ENCODE measurements at regions not wholly inside any gene's neighbourhood (a gene's known extent, or its start where the extent isn't known, plus 50 kb on each side); places are given as distances from the start of the nearest gene placed in this dataset.

GRCh38 chr18:51363384-51363783, 165.9 kb upstream of the MEX3C start:
- Histone ChIP-seq H3K4me1 (ENCODE audit: insufficient read depth, low read length) (peaks cover 7% of the 10 kb centered on the region; the same call in 1 of the 2 replicates), H3K9me3 (ENCODE audit: insufficient read depth, low read depth, low read length) (no peaks in the 10 kb centered on the region)
- WGBS, result 92% methylated on average over 1 of the region's 1 CpG

GRCh38 chr18:51370996-51371395, 173.5 kb upstream of the MEX3C start:
- H3K27ac ChIP-seq (ENCODE audit: low read depth, low read length), result no peak overlapping the region
- H3K4me3 ChIP-seq (ENCODE audit: low read length), result no peak overlapping the region
- no peak overlapping the region for H3K9ac ChIP-seq (ENCODE audit: low read depth, low read length)
- no peaks in the 10 kb centered on the region for H3K36me3 ChIP-seq (ENCODE audit: insufficient read depth, low read length)
- 94% methylated on average over 3 of the region's 3 CpGs for WGBS
- H3K4me1 ChIP-seq (ENCODE audit: insufficient read depth, low read length), result no peaks in the 10 kb centered on the region
- no peaks in the 10 kb centered on the region for H3K27me3 ChIP-seq (ENCODE audit: insufficient read depth, low read length)
- no peaks in the 10 kb centered on the region for H3K9me3 ChIP-seq (ENCODE audit: insufficient read depth, low read depth, low read length)

More at GRCh38 chr18:51363384-51363783, 165.9 kb upstream of the MEX3C start:
- no peak overlapping the region for H3K4me3 ChIP-seq (ENCODE audit: low read length)
- no peak overlapping the region for H3K9ac ChIP-seq (ENCODE audit: low read depth, low read length)
- no peaks in the 10 kb centered on the region for H3K36me3 ChIP-seq (ENCODE audit: insufficient read depth, low read length)
- H3K27me3 ChIP-seq (ENCODE audit: insufficient read depth, low read length), result no peaks in the 10 kb centered on the region
- H3K27ac ChIP-seq (ENCODE audit: low read depth, low read length), result no peak overlapping the region

- Histone ChIP-seq H3K9ac (ENCODE audit: low read depth, low read length) (no peak overlapping the region), H3K36me3 (ENCODE audit: insufficient read depth, low read length) (no peaks in the 10 kb centered on the region), H3K4me1 (ENCODE audit: insufficient read depth, low read length) (no peaks in the 10 kb centered on the region), H3K9me3 (ENCODE audit: insufficient read depth, low read depth, low read length) (no peaks in the 10 kb centered on the region), H3K4me3 (ENCODE audit: low read length) (no peak overlapping the region), H3K27ac (ENCODE audit: low read depth, low read length) (no peak overlapping the region), H3K27me3 (ENCODE audit: insufficient read depth, low read length) (no peaks in the 10 kb centered on the region)
- WGBS, result 100% methylated on average over 1 of the region's 1 CpG
Measured at GRCh38 chr18:51371929-51372328, 174.4 kb upstream of the MEX3C start.

DNA sequence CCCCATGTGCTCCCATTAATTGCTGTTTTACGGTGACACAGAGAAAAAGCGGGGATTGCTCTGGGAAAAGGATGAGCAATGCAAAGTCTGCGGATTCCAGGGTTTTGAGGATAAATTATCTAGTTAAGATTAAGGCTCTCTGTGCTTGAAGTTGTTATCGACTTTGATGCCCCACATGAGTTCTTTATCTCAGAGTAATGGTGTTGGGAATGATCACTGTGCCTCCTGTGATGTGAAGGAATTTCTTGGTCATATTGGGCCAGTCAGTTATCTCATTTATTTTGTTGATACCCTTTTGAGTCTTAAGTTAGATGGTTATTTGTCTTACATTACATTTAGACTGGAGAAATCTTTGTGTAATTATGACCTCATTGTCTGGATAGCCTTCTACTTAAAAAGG, 184.6 kb upstream of the MEX3C start:
- WGBS, result 86% methylated on average over 4 of the region's 4 CpGs
- H3K9me3 ChIP-seq (ENCODE audit: insufficient read depth, low read depth, low read length), result no peaks in the 10 kb centered on the region
- no peak overlapping the region for H3K27ac ChIP-seq (ENCODE audit: low read depth, low read length)
- H3K9ac ChIP-seq (ENCODE audit: low read depth, low read length), result no peak overlapping the region
- H3K36me3 ChIP-seq (ENCODE audit: insufficient read depth, low read length), result no peaks in the 10 kb centered on the region
- no peak overlapping the region for H3K4me3 ChIP-seq (ENCODE audit: low read length)
- H3K27me3 ChIP-seq (ENCODE audit: insufficient read depth, low read length), result no peaks in the 10 kb centered on the region
- H3K4me1 ChIP-seq (ENCODE audit: insufficient read depth, low read length), result no peaks in the 10 kb centered on the region

DNA sequence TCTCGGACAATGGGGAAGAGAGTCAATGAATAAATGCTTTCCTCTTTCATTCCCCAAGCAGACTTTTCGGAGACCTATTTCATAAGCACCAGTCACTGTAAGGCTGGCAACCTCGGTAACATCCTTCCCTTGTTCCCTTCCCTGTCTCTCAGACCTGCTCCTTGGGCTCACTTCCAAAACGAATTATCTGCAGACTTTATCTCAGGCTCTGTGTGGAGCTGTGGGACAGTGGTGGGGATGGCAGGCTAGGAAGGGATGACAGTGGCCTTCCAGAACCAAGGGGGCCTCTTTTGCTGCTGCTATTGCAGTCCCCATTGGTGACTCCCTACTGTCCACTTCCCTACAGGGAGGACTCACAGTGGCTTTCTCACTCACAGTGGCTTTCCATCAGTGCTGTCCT, 185.6 kb upstream of the MEX3C start:
- WGBS, result 92% methylated on average over 4 of the region's 4 CpGs
- Histone ChIP-seq H3K36me3 (ENCODE audit: insufficient read depth, low read length) (no peaks in the 10 kb centered on the region), H3K9me3 (ENCODE audit: insufficient read depth, low read depth, low read length) (no peaks in the 10 kb centered on the region), H3K4me3 (ENCODE audit: low read length) (no peak overlapping the region), H3K9ac (ENCODE audit: low read depth, low read length) (no peak overlapping the region), H3K4me1 (ENCODE audit: insufficient read depth, low read length) (no peaks in the 10 kb centered on the region), H3K27me3 (ENCODE audit: insufficient read depth, low read length) (no peaks in the 10 kb centered on the region), H3K27ac (ENCODE audit: low read depth, low read length) (no peak overlapping the region)

- Histone ChIP-seq H3K9ac (ENCODE audit: low read depth, low read length) (no peak overlapping the region), H3K9me3 (ENCODE audit: insufficient read depth, low read depth, low read length) (no peaks in the 10 kb centered on the region), H3K27ac (ENCODE audit: low read depth, low read length) (no peak overlapping the region), H3K4me3 (ENCODE audit: low read length) (no peak overlapping the region), H3K4me1 (ENCODE audit: insufficient read depth, low read length) (no peaks in the 10 kb centered on the region), H3K36me3 (ENCODE audit: insufficient read depth, low read length) (no peaks in the 10 kb centered on the region), H3K27me3 (ENCODE audit: insufficient read depth, low read length) (no peaks in the 10 kb centered on the region)
- WGBS, result 94% methylated on average over 1 of the region's 1 CpG
Measured at GRCh38 chr18:51383711-51384110, 186.2 kb upstream of the MEX3C start.

- Histone ChIP-seq H3K4me1 (ENCODE audit: insufficient read depth, low read length) (no peaks in the 10 kb centered on the region), H3K9ac (ENCODE audit: low read depth, low read length) (no peak overlapping the region), H3K36me3 (ENCODE audit: insufficient read depth, low read length) (no peaks in the 10 kb centered on the region), H3K27me3 (ENCODE audit: insufficient read depth, low read length) (no peaks in the 10 kb centered on the region), H3K27ac (ENCODE audit: low read depth, low read length) (no peak overlapping the region), H3K9me3 (ENCODE audit: insufficient read depth, low read depth, low read length) (0 out of 2 replicates have a peak, but pooled peaks cover 5% of the 10 kb centered on the region), H3K4me3 (ENCODE audit: low read length) (no peak overlapping the region)
- 92% methylated on average over 2 of the region's 2 CpGs for WGBS
Measured at GRCh38 chr18:51385270-51385669, 187.8 kb upstream of the MEX3C start.

DNA sequence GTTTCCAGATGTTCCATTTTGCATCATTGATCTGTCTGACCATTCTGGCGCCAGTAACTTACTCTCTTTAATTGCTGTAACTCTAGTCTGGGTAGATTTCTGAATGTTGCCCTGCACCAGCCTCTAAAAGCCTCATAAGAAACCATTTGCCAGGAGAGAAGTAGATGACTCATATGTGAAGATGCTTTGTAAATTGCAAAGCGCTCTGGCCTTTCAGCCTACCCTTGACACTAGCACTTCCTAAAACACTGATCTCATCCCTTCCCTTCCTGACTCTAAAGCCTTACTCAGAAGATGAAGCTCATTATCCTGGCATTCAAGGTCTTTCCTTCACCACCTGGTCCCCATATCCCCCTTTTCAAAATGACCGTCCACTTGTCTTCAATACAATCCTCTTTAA, 193.2 kb upstream of the MEX3C start:
- Histone ChIP-seq H3K9me3 (ENCODE audit: insufficient read depth, low read depth, low read length) (0 out of 2 replicates have a peak, but pooled peaks cover 5% of the 10 kb centered on the region), H3K27me3 (ENCODE audit: insufficient read depth, low read length) (no peaks in the 10 kb centered on the region), H3K27ac (ENCODE audit: low read depth, low read length) (no peak overlapping the region), H3K4me1 (ENCODE audit: insufficient read depth, low read length) (no peaks in the 10 kb centered on the region), H3K36me3 (ENCODE audit: insufficient read depth, low read length) (no peaks in the 10 kb centered on the region), H3K9ac (ENCODE audit: low read depth, low read length) (no peak overlapping the region), H3K4me3 (ENCODE audit: low read length) (no peak overlapping the region)
- 79% methylated on average over 3 of the region's 3 CpGs for WGBS

- H3K27me3 ChIP-seq (ENCODE audit: insufficient read depth, low read length), result no peaks in the 10 kb centered on the region
- H3K27ac ChIP-seq (ENCODE audit: low read depth, low read length), result no peak overlapping the region
- H3K36me3 ChIP-seq (ENCODE audit: insufficient read depth, low read length), result no peaks in the 10 kb centered on the region
- no peaks in the 10 kb centered on the region for H3K4me1 ChIP-seq (ENCODE audit: insufficient read depth, low read length)
- 0 out of 2 replicates have a peak, but pooled peaks cover 5% of the 10 kb centered on the region for H3K9me3 ChIP-seq (ENCODE audit: insufficient read depth, low read depth, low read length)
- WGBS, result 94% methylated on average over 1 of the region's 1 CpG
- no peak overlapping the region for H3K9ac ChIP-seq (ENCODE audit: low read depth, low read length)
- no peak overlapping the region for H3K4me3 ChIP-seq (ENCODE audit: low read length)
Measured at GRCh38 chr18:51391215-51391614, 193.7 kb upstream of the MEX3C start.

- Histone ChIP-seq H3K4me3 (ENCODE audit: low read length) (no peak overlapping the region), H3K9ac (ENCODE audit: low read depth, low read length) (no peak overlapping the region), H3K27me3 (ENCODE audit: insufficient read depth, low read length) (no peaks in the 10 kb centered on the region), H3K4me1 (ENCODE audit: insufficient read depth, low read length) (no peaks in the 10 kb centered on the region), H3K9me3 (ENCODE audit: insufficient read depth, low read depth, low read length) (0 out of 2 replicates have a peak, but pooled peaks cover 5% of the 10 kb centered on the region), H3K36me3 (ENCODE audit: insufficient read depth, low read length) (no peaks in the 10 kb centered on the region), H3K27ac (ENCODE audit: low read depth, low read length) (no peak overlapping the region)
- 84% methylated on average over 5 of the region's 5 CpGs for WGBS
Measured at GRCh38 chr18:51391731-51392130, 194.2 kb upstream of the MEX3C start.

- 89% methylated on average over 4 of the region's 4 CpGs for WGBS
- no peaks in the 10 kb centered on the region for H3K36me3 ChIP-seq (ENCODE audit: insufficient read depth, low read length)
- H3K4me3 ChIP-seq (ENCODE audit: low read length), result no peak overlapping the region
- H3K27ac ChIP-seq (ENCODE audit: low read depth, low read length), result no peak overlapping the region
- H3K4me1 ChIP-seq (ENCODE audit: insufficient read depth, low read length), result peaks cover 14% of the 10 kb centered on the region; the same call in 1 of the 2 replicates
- H3K9ac ChIP-seq (ENCODE audit: low read depth, low read length), result no peak overlapping the region
- H3K9me3 ChIP-seq (ENCODE audit: insufficient read depth, low read depth, low read length), result no peaks in the 10 kb centered on the region
- H3K27me3 ChIP-seq (ENCODE audit: insufficient read depth, low read length), result no peaks in the 10 kb centered on the region
Measured at GRCh38 chr18:51397347-51397962, 200.0 kb upstream of the MEX3C start.

DNA sequence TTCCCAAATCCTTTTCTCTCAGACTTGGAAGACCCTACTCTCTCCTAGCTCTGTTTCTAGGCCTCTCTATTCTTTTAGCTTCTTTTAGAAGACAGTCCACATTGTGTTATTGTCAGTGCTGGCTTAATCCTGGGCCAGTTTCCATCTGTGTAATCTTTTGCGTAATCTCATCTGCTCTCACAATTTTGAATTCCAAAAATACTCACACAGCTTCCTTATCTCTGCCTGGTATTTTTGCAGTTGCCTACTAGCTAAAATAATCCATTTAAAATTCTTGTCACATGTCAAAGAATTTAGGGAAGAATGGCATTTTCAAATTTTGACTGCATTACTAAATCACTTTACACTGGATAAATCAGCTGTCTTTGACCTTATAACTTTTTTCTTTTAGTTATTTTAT, 200.6 kb upstream of the MEX3C start:
- H3K4me1 ChIP-seq (ENCODE audit: insufficient read depth, low read length), result peaks cover 20% of the 10 kb centered on the region
- no peaks in the 10 kb centered on the region for H3K27me3 ChIP-seq (ENCODE audit: insufficient read depth, low read length)
- WGBS, result 92% methylated on average over 1 of the region's 1 CpG
- H3K27ac ChIP-seq (ENCODE audit: low read depth, low read length), result no peak overlapping the region
- no peak overlapping the region for H3K9ac ChIP-seq (ENCODE audit: low read depth, low read length)
- no peaks in the 10 kb centered on the region for H3K36me3 ChIP-seq (ENCODE audit: insufficient read depth, low read length)
- no peak overlapping the region for H3K4me3 ChIP-seq (ENCODE audit: low read length)
- H3K9me3 ChIP-seq (ENCODE audit: insufficient read depth, low read depth, low read length), result no peaks in the 10 kb centered on the region
